HUES64 (cell line): ENCODE measurements at regions not wholly inside any gene's neighbourhood (a gene's known extent, or its start where the extent isn't known, plus 50 kb on each side); places are given as distances from the start of the nearest gene placed in this dataset.
"Not testable (repeated sequence)": the region's sequence is repeated elsewhere in the genome, so short reads cannot be mapped to it uniquely, and the experiment has no call there.

Experiments used
- H3K27ac ChIP-seq: 2 replicates; pipeline ENCODE4 v1.7.0; 2013; ENCODE audit warnings: low read depth, low read length, inconsistent platforms
- H3K27me3 ChIP-seq: 2 replicates; pipeline ENCODE4 v1.6.1; 2013; ENCODE audit warnings: mild to moderate bottlenecking, low read length; ENCODE audit not compliant: insufficient read depth
- H3K36me3 ChIP-seq: 2 replicates; pipeline ENCODE4 v1.6.1; 2013; ENCODE audit warnings: mild to moderate bottlenecking, low read length; ENCODE audit not compliant: insufficient read depth
- H3K4me1 ChIP-seq: 2 replicates; pipeline ENCODE4 v1.6.1; 2013; ENCODE audit warnings: mild to moderate bottlenecking, low read length, moderate library complexity; ENCODE audit not compliant: insufficient read depth
- H3K4me3 ChIP-seq: 2 replicates; pipeline ENCODE4 v1.5.1; 2013; ENCODE audit warnings: mild to moderate bottlenecking, low read length, moderate library complexity
- H3K9ac ChIP-seq: 2 replicates; pipeline ENCODE4 v1.6.1; 2013; ENCODE audit warnings: mild to moderate bottlenecking, low read depth, low read length
- H3K9me3 ChIP-seq: 2 replicates; pipeline ENCODE4 v1.6.1; 2013; ENCODE audit warnings: low read depth, low read length; ENCODE audit not compliant: insufficient read depth
- WGBS: fragments of 150-250, 120-280 bp; methylation state at CpG from one replicate; pipeline ENCODE4 v1.1.7; 2013; ENCODE audit warnings: missing lambda C conversion rate; 5-methylcytosine and 5-hydroxymethylcytosine counted together

GRCh38 chr5:167378894-167379723 lies 912.3 kb upstream of the WWC1 start:
- Histone ChIP-seq H3K9ac (no peak overlapping the region), H3K4me3 (no peak overlapping the region), H3K9me3 (no peaks in the 10 kb centered on the region), H3K4me1 (peaks cover 17% of the 10 kb centered on the region; the same call in 1 of the 2 replicates), H3K27ac (no peak overlapping the region), H3K27me3 (no peaks in the 10 kb centered on the region), H3K36me3 (no peaks in the 10 kb centered on the region)
- 85% methylated on average over 9 of the region's 9 CpGs for WGBS

GRCh38 chr5:167381457-167381856 lies 910.0 kb upstream of the WWC1 start:
- Histone ChIP-seq H3K9me3 (no peaks in the 10 kb centered on the region), H3K36me3 (no peaks in the 10 kb centered on the region), H3K27me3 (no peaks in the 10 kb centered on the region), H3K4me3 (no peak overlapping the region), H3K9ac (no peak overlapping the region), H3K27ac (no peak overlapping the region), H3K4me1 (peaks cover 8% of the 10 kb centered on the region; the same call in 1 of the 2 replicates)
- WGBS = 100% methylated on average over 1 of the region's 1 CpG

GRCh38 chr5:167389537-167389936 lies 901.9 kb upstream of the WWC1 start:
- no peaks in the 10 kb centered on the region for H3K27me3 ChIP-seq
- H3K4me1 ChIP-seq = peaks cover 11% of the 10 kb centered on the region
- WGBS = 91% methylated on average over 3 of the region's 4 CpGs
- no peak overlapping the region for H3K4me3 ChIP-seq
- H3K9me3 ChIP-seq = no peaks in the 10 kb centered on the region
- H3K36me3 ChIP-seq = no peaks in the 10 kb centered on the region
- no peak overlapping the region for H3K27ac ChIP-seq
- H3K9ac ChIP-seq = no peak overlapping the region

- H3K9ac ChIP-seq = not testable (repeated sequence)
- peaks cover 11% of the 10 kb centered on the region for H3K4me1 ChIP-seq
- WGBS = 92% methylated on average over 4 of the region's 4 CpGs
Measured at GRCh38 chr5:167391286-167391685, 900.2 kb upstream of the WWC1 start.

GRCh38 chr5:167392240-167392639 lies 899.2 kb upstream of the WWC1 start:
- no peak overlapping the region for H3K9ac ChIP-seq
- H3K4me1 ChIP-seq = peaks cover 11% of the 10 kb centered on the region
- H3K4me3 ChIP-seq = no peak overlapping the region
- no peaks in the 10 kb centered on the region for H3K9me3 ChIP-seq
- 65% methylated on average over 5 of the region's 5 CpGs for WGBS
- no peaks in the 10 kb centered on the region for H3K36me3 ChIP-seq
- H3K27ac ChIP-seq = no peak overlapping the region
- no peaks in the 10 kb centered on the region for H3K27me3 ChIP-seq

More at GRCh38 chr5:167391286-167391685, 900.2 kb upstream of the WWC1 start:
- H3K27me3 ChIP-seq, H3K36me3 ChIP-seq, H3K9me3 ChIP-seq, H3K4me3 ChIP-seq, H3K27ac ChIP-seq: not testable (repeated sequence)

- H3K9me3 ChIP-seq = no peaks in the 10 kb centered on the region
- H3K27ac ChIP-seq = no peak overlapping the region
Measured at GRCh38 chr5:167393358-167393757, 898.1 kb upstream of the WWC1 start.

GRCh38 chr5:167402671-167403070 lies 888.8 kb upstream of the WWC1 start:
- Histone ChIP-seq H3K4me3 (no peak overlapping the region), H3K9me3 (no peaks in the 10 kb centered on the region), H3K27ac (no peak overlapping the region), H3K36me3 (no peaks in the 10 kb centered on the region), H3K9ac (no peak overlapping the region), H3K4me1 (peaks cover 9% of the 10 kb centered on the region), H3K27me3 (no peaks in the 10 kb centered on the region)
- WGBS = 93% methylated on average over 2 of the region's 2 CpGs

More at GRCh38 chr5:167393358-167393757, 898.1 kb upstream of the WWC1 start:
- H3K27me3 ChIP-seq = no peaks in the 10 kb centered on the region
- peaks cover 11% of the 10 kb centered on the region for H3K4me1 ChIP-seq
- no peak overlapping the region for H3K4me3 ChIP-seq
- no peaks in the 10 kb centered on the region for H3K36me3 ChIP-seq
- H3K9ac ChIP-seq = no peak overlapping the region

- Histone ChIP-seq H3K9me3 (no peaks in the 10 kb centered on the region), H3K4me1 (peaks cover 16% of the 10 kb centered on the region), H3K27ac (no peak overlapping the region), H3K9ac (no peak overlapping the region), H3K36me3 (no peaks in the 10 kb centered on the region), H3K27me3 (no peaks in the 10 kb centered on the region), H3K4me3 (no peak overlapping the region)
Measured at GRCh38 chr5:167406513-167406912, 884.9 kb upstream of the WWC1 start.

GRCh38 chr5:167412556-167412955 lies 878.9 kb upstream of the WWC1 start:
- no peaks in the 10 kb centered on the region for H3K36me3 ChIP-seq
- no peaks in the 10 kb centered on the region for H3K27me3 ChIP-seq
- 100% methylated on average over 1 of the region's 1 CpG for WGBS
- H3K9ac ChIP-seq = no peak overlapping the region
- H3K9me3 ChIP-seq = no peaks in the 10 kb centered on the region
- H3K4me1 ChIP-seq = peaks cover 18% of the 10 kb centered on the region
- H3K4me3 ChIP-seq = no peak overlapping the region
- no peak overlapping the region for H3K27ac ChIP-seq

- WGBS = 97% methylated on average over 5 of the region's 5 CpGs
- no peak overlapping the region for H3K4me3 ChIP-seq
- no peaks in the 10 kb centered on the region for H3K36me3 ChIP-seq
- no peaks in the 10 kb centered on the region for H3K9me3 ChIP-seq
- no peak overlapping the region for H3K9ac ChIP-seq
- no peak overlapping the region for H3K27ac ChIP-seq
- H3K27me3 ChIP-seq = no peaks in the 10 kb centered on the region
- H3K4me1 ChIP-seq = peaks cover 18% of the 10 kb centered on the region
Measured at GRCh38 chr5:167413506-167413905, 877.9 kb upstream of the WWC1 start.

- Histone ChIP-seq H3K4me3 (no peak overlapping the region), H3K27me3 (no peaks in the 10 kb centered on the region), H3K9ac (no peak overlapping the region), H3K36me3 (no peaks in the 10 kb centered on the region), H3K27ac (no peak overlapping the region), H3K4me1 (peaks cover 11% of the 10 kb centered on the region), H3K9me3 (no peaks in the 10 kb centered on the region)
- WGBS = 84% methylated on average over 4 of the region's 4 CpGs
Measured at GRCh38 chr5:167414611-167415010, 876.8 kb upstream of the WWC1 start.
